Sigmoid colon (tissue), 6 donors: ENCODE measurements at regions not wholly inside any gene's neighbourhood (a gene's known extent, or its start where the extent isn't known, plus 50 kb on each side); places are given as distances from the start of the nearest gene placed in this dataset.

ENCODE experiments used
- DNase-seq: peaks from one replicate; pipeline ENCODE4 v3.0.0-alpha.2; 2019
- H3K27ac ChIP-seq, 4 donors: fragments of 200-600 bp; sonication (generic); one replicate each; pipeline ENCODE4 v1.5.1; 2016 to 2019; ENCODE audit warnings: mild to moderate bottlenecking in 1 of 4
- H3K27me3 ChIP-seq, 3 donors: fragments of 200-600 bp; sonication (generic); one replicate each; pipeline ENCODE4 v1.5.1; 2019; ENCODE audit warnings: mild to moderate bottlenecking in 1 of 3
- H3K36me3 ChIP-seq, 4 donors: fragments of 200-600 bp; sonication (generic); one replicate each; pipeline ENCODE4 v1.5.1; 2016 to 2019
- H3K4me1 ChIP-seq, 4 donors: fragments of 200-600 bp; sonication (generic); one replicate each; pipeline ENCODE4 v1.5.1; 2017 to 2019
- H3K4me3 ChIP-seq, 4 donors: fragments of 200-600 bp; sonication (generic); one replicate each; pipeline ENCODE4 v1.5.1; 2017 to 2019; ENCODE audit warnings: mild to moderate bottlenecking in 2 of 4, moderate library complexity in 1 of 4
- H3K9me3 ChIP-seq, 4 donors: fragments of 200-600 bp in 3 of 4; sonication (generic) in 3 of 4; one replicate each; pipeline versions ENCODE4 v1.5.1 to v1.6.1; 2013 to 2019
- EP300 ChIP-seq, 4 donors: sonication (generic); formaldehyde crosslinking; IDR thresholded peaks; one replicate each; pipeline ENCODE4 v1.6.1; 2017; ENCODE audit warnings: antibody characterized with exemption in 4 of 4
- POLR2A ChIP-seq, 2 donors: fragments of 450-650 bp; IDR thresholded peaks; one replicate each; pipeline ENCODE4 v1.6.1; 2016; ENCODE audit warnings: antibody characterized with exemption in 2 of 2, mild to moderate bottlenecking in 2 of 2, moderate library complexity in 2 of 2
- POLR2AphosphoS5 ChIP-seq, 4 donors: sonication (generic); formaldehyde crosslinking; IDR thresholded peaks; one replicate each; pipeline ENCODE4 v1.6.1; 2017; ENCODE audit warnings: antibody characterized with exemption in 4 of 4
- WGBS, 2 donors: extraction: QIAGEN DNeasy Blood & Tissue Kit; methylation state at CpG; one replicate each; pipeline ENCODE4 v1.1.7; 2013; 5-methylcytosine and 5-hydroxymethylcytosine counted together
- intact Hi-C: fragments of 100-400 bp; cut with DNase I; formaldehyde crosslinking; loops from one replicate; pipeline ENCODE4 v1.15.1; 2023
- TF ChIP-seq, protein P1 (sequence below), 4 experiments: fragments of 450-650 bp in 3 of 4; fragments of 200-600 bp in 1 of 4; IDR thresholded peaks; one replicate each; pipeline ENCODE4 v1.5.1; 2016 to 2019; ENCODE audit warnings: antibody characterized with exemption in 4 of 4, mild to moderate bottlenecking in 3 of 4, moderate library complexity in 2 of 4
- donor health status: healthy with polysubstance abuse.
- donor health status: healthy.

- intact Hi-C loops, result no loop called here
- no peaks in the 10 kb centered on the region for H3K27me3 ChIP-seq
- H3K4me1 ChIP-seq, result no peaks in the 10 kb centered on the region
- 51 to 73% methylated on average over 11 of the region's 11 CpGs for WGBS, 2 donors
- H3K9me3 ChIP-seq, result peaks cover 0 to 2% (median 0%) of the 10 kb centered on the region in 4 donors
- no peak for DNase-seq
- H3K36me3 ChIP-seq, result no peaks in the 10 kb centered on the region
- no peak overlapping the region for H3K27ac ChIP-seq
- no peak overlapping the region for H3K4me3 ChIP-seq
- TF ChIP-seq EP300 (IDR thresholded peaks at IDR 0.05), result no peak
These were observed 376.9 kb downstream of the CDK5RAP2 start for GRCh38 chr9:120202856-120203654.

GRCh38 chr9:120198027-120198426 lies 381.9 kb downstream of the CDK5RAP2 start:
- H3K27ac ChIP-seq, result no peak overlapping the region
- DNase-seq, result no peak
- TF ChIP-seq EP300 (IDR thresholded peaks at IDR 0.05) (no peak), POLR2AphosphoS5 (IDR thresholded peaks at IDR 0.05) (no peak), POLR2A (IDR thresholded peaks at IDR 0.05) (no peak)
- TF ChIP-seq, protein P1, sequence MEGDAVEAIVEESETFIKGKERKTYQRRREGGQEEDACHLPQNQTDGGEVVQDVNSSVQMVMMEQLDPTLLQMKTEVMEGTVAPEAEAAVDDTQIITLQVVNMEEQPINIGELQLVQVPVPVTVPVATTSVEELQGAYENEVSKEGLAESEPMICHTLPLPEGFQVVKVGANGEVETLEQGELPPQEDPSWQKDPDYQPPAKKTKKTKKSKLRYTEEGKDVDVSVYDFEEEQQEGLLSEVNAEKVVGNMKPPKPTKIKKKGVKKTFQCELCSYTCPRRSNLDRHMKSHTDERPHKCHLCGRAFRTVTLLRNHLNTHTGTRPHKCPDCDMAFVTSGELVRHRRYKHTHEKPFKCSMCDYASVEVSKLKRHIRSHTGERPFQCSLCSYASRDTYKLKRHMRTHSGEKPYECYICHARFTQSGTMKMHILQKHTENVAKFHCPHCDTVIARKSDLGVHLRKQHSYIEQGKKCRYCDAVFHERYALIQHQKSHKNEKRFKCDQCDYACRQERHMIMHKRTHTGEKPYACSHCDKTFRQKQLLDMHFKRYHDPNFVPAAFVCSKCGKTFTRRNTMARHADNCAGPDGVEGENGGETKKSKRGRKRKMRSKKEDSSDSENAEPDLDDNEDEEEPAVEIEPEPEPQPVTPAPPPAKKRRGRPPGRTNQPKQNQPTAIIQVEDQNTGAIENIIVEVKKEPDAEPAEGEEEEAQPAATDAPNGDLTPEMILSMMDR (IDR thresholded peaks at IDR 0.05), result no peak
- H3K27me3 ChIP-seq, result no peaks in the 10 kb centered on the region
- H3K4me3 ChIP-seq, result no peak overlapping the region
- intact Hi-C loops, result no loop called here
- no peaks in the 10 kb centered on the region for H3K36me3 ChIP-seq
- WGBS, 2 donors, result 79 to 82% methylated on average over 3 of the region's 3 CpGs
- no peaks in the 10 kb centered on the region for H3K4me1 ChIP-seq
- H3K9me3 ChIP-seq, result peaks cover 0 to 2% (median 0%) of the 10 kb centered on the region in 4 donors

DNA sequence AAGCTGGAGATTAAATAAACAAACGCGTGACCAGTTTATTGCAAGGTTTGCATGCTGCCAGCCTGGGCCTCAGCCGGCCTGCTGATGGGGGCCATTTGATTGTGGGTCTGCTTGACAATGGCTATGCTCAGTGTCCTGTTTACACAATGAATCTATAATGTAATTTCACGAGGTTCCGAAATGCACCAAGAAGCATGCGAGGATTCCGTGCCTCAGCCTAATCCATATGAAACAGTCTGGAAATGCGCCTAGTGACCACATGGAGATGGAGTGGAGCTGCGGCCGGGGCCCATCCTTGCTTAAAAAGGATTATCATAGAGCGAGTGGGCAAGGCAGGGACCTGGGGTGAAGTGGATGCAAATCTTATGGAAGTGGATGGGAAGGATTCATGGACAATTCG lies 382.4 kb downstream of the CDK5RAP2 start:
- no peak for TF ChIP-seq POLR2AphosphoS5 (IDR thresholded peaks at IDR 0.05)
- TF ChIP-seq, protein P1 (IDR thresholded peaks at IDR 0.05), result no peak
- TF ChIP-seq POLR2A (IDR thresholded peaks at IDR 0.05), result no peak
- no peak for TF ChIP-seq EP300 (IDR thresholded peaks at IDR 0.05)
- DNase-seq, result no peak
- no peaks in the 10 kb centered on the region for H3K27me3 ChIP-seq
- no peak overlapping the region for H3K27ac ChIP-seq
- no peaks in the 10 kb centered on the region for H3K4me1 ChIP-seq
- no peaks in the 10 kb centered on the region for H3K36me3 ChIP-seq
- no peak overlapping the region for H3K4me3 ChIP-seq
- peaks cover 0 to 2% (median 0%) of the 10 kb centered on the region in 4 donors for H3K9me3 ChIP-seq
- 44 to 51% methylated on average over 12 of the region's 12 CpGs for WGBS, 2 donors
- intact Hi-C loops, result no loop called here

DNA sequence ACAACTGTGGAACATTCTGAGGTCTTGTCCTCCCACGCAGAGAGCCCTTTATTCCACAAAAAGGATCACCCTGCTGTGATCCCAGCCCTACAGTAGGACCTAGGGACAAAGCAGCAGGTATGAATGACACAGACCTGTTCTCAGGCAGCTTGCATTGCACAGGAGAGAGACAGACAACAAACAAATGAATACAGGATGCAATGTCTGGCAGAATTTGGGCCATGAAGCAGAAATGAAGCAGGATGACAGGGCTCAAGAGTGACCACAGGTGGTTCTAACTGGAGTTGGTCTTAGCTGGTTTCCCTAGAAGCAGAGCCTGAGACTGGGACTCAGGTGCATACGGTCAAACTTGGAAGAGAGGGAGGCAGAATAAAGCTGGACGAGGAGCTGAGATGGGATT lies 388.8 kb downstream of the CDK5RAP2 start:
- TF ChIP-seq POLR2AphosphoS5 (IDR thresholded peaks at IDR 0.05), result no peak
- no peak for TF ChIP-seq EP300 (IDR thresholded peaks at IDR 0.05)
- intact Hi-C loops, result no loop called here
- Histone ChIP-seq H3K9me3 (no peaks in the 10 kb centered on the region), H3K4me1 (no peaks in the 10 kb centered on the region), H3K27me3 (no peaks in the 10 kb centered on the region), H3K4me3 (no peak overlapping the region), H3K36me3 (no peaks in the 10 kb centered on the region), H3K27ac (no peak overlapping the region)
- DNase-seq, result no peak
- WGBS, 2 donors, result 71 to 75% methylated on average over 3 of the region's 3 CpGs

DNA sequence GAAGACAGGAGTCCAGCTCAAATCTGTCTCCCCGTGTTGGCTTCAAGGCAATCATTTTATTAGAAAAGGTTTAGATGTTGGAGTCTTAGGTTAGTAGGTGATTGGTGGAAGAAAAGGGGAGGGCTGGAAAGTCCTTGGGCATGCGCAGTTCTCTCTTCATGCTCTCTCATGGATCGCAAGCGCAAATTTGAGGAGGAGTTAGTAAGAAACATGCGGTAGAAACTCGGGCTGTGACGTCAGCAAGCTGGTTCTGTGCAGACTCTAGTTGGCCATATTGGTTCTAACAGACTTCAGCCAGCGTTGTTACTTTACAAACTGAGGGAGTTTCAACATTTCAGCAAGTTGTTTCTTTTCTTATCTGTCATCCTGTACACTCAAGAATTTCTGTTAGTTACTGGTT lies 392.2 kb downstream of the CDK5RAP2 start:
- no peaks in the 10 kb centered on the region for H3K4me1 ChIP-seq
- 75 to 76% methylated on average over 8 of the region's 8 CpGs for WGBS, 2 donors
- H3K27ac ChIP-seq, result no peak overlapping the region

More for the DNA sequence above, 392.2 kb downstream of the CDK5RAP2 start:
- Histone ChIP-seq H3K9me3 (no peaks in the 10 kb centered on the region), H3K4me3 (no peak overlapping the region), H3K36me3 (no peaks in the 10 kb centered on the region), H3K27me3 (no peaks in the 10 kb centered on the region)
- DNase-seq, result no peak
- intact Hi-C loops, result no loop called here
- TF ChIP-seq EP300 (IDR thresholded peaks at IDR 0.05), result no peak
- TF ChIP-seq, protein P1 (IDR thresholded peaks at IDR 0.05), result no peak
- no peak for TF ChIP-seq POLR2AphosphoS5 (IDR thresholded peaks at IDR 0.05)
- TF ChIP-seq POLR2A (IDR thresholded peaks at IDR 0.05), result no peak
